Left renal cortex interstitium (tissue), 4 donors: ENCODE measurements at regions not wholly inside any gene's neighbourhood (a gene's known extent, or its start where the extent isn't known, plus 50 kb on each side); places are given as distances from the start of the nearest gene placed in this dataset.
A peak's percentile ranks its signal among the peaks of the same experiment; 100 is the strongest.
"Not testable (repeated sequence)": the region's sequence is repeated elsewhere in the genome, so short reads cannot be mapped to it uniquely, and the experiment has no call there.

Experiments
- DNase-seq, 4 donors: peaks; one replicate each; pipeline ENCODE4 v3.0.0-alpha.2; 2013; ENCODE audit warnings: low read depth in 4 of 4, low spot score in 2 of 4, missing footprints in 1 of 4

GRCh38 chr11:130550150-130550549 is 101.7 kb downstream of the ADAMTS15 start:
- DNase-seq: no peak

GRCh38 chr11:130550984-130551383 is 102.5 kb downstream of the ADAMTS15 start:
- DNase-seq: no peak

- no peak for DNase-seq
Observed at GRCh38 chr11:130551388-130551787, 102.9 kb downstream of the ADAMTS15 start.

DNA sequence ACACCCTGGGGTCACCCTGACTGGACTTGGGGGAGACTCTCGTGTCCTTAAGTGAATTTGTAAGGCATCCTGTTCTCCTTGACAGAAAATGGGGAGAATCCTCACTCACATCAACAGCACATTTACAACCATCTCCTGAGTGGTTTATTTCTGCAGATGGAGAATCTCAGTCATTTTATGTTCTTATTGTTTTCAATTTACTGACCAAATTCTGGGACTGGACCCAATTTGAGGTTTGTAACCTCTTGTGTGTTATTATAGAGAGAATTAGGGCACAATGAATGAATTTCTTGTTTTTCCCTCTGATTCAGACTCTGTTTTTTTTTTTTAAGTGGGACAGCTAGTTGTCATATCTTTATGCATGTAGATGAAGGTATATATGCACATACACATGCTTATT is 104.9 kb downstream of the ADAMTS15 start:
- DNase-seq: peak in 1 of 4 donors; percentile 17

GRCh38 chr11:130554241-130555055 is 106.0 kb downstream of the ADAMTS15 start:
- DNase-seq: no peak

DNA sequence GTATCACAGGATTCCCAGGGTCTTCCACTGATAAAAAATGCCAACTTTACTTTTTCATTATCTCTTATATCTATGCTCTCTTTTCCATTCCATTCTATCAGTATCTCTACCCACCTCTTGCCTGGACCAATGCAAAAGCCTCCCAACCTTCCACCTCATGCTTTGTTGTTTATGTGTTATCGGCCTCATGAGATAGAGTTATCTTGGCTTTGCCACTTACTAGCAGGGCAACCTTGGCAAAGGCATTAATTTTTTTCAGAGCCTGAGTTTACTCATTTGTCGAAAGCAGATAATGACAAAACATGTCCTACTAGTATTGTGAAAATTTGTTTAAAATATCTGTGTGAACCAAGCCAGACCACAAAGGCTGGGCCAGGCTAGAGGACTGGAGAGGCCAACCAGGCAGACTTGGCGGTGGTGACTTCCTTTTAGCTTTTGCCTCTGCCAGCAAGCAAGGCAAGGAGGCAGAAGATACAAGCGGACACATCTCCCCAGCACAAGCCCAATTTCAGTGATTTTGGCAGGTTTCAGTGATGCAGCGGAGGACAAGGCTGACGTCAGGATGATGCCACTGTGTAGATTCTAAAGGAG is 106.9 kb downstream of the ADAMTS15 start:
- no peak for DNase-seq

- no peak for DNase-seq
Observed at GRCh38 chr11:130560000-130560780, 111.7 kb downstream of the ADAMTS15 start.

GRCh38 chr11:130560781-130561109 is 112.3 kb downstream of the ADAMTS15 start:
- no peak for DNase-seq

DNA sequence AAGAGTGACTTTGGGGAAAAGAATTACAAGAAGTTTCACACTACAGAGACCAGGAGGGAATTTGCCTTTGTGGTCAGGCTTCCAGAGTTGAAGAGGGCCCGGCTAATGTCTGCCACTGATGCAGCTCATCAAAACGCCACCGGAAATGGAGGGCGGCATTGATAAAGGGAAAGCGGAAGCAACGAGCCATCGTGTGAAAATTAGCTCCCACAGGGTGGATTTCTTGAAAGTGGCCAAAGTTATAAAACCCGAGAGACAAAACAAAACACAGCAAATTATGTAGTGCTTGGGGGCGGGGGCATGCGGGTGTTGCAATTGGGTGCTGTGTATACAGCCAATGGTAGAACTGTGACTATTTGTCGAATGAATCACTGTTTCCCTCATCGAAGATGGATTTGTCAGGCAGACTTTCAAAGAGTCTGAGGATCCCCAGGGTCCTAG is 113.0 kb downstream of the ADAMTS15 start:
- no peak for DNase-seq

- DNase-seq: no peak
Observed at GRCh38 chr11:130562549-130562948, 114.1 kb downstream of the ADAMTS15 start.

DNA sequence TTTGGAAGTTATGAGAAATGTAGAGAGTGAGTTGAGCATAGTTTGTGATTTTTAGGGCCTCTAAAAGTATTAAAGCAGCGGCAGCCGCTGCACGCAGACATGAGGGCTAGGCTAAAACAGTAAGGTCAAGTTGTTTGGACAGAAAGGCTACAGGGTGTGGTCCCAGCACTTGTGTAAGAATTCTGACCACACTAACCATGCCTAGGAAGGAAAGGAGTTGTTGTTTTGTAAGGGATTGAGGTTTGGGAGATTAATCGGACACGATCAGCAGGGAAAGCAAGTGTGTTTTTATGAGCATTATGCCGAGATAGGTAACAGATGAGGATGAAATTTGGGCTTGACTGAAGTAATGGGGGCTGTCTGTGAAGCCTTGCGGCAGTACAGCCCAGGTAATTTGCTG is 117.9 kb downstream of the ADAMTS15 start:
- DNase-seq: not testable (repeated sequence)

DNA sequence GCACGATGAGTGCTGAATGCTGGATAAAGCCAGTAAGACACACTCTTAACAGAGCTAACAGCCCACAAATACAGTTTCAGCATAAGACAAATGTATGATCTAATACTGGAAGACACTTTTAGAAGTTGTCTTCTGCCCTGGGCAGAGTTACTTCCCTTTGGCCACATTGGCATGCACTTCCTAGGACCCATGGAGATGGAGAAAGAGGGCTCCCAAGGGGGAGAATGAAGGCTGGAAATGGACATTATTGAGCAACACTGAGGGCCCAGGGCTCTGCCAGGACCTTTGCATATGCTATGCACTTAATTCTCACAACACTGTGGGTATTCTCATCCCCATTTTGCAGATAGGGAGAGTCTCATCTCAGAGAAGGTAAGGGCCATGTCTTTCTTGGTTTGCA is 123.1 kb downstream of the ADAMTS15 start:
- DNase-seq: no peak

DNA sequence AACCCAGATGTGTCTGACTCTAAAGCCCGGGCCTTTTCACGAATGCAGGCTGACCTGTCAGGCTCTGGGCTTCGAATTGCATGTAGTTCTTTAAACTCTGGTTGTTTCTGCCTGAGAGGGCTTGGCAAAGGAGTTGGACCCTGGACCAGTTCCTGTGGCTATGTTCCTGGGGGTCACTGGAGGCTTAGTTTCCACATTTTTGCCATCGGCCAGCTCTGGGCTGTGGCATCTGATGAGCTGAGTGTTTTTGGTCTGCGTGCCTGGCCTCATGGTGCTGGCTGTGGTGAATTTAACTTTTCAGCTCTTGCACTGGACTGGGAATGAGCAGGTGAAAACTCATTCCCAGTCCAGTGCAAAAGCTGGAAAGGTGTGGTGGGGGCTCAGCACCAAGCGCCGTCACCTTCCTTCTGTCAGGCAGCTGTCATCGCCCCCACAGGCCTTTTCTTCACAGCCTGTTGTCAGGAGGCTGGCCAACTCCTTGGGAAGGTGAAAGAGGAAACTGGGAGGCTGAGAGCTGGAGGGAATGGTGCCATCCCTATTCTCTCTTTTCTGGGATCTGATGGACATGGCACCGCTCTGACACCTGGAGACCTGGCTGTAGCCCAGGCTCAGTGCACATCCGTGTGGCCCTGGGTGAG is 123.6 kb downstream of the ADAMTS15 start:
- no peak for DNase-seq

DNA sequence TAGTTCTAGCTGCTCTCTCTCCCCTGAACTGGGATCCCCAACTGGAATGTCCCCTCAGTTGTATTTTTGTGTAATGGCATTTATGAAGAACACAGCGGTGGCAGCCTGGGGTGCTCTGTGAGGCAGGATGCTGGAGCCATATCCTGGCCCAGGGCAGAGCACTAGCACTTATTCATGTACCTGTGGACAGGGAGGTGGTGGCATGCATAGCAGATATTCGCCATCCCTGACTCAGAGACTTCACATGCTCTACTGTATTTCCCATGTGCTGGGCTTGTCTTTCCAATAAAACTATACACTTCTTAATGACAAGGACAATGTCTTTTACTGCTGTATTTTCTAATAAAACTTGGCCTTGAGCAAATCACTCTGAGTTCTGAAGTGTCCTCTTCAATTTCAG is 125.3 kb downstream of the ADAMTS15 start:
- DNase-seq: no peak

DNA sequence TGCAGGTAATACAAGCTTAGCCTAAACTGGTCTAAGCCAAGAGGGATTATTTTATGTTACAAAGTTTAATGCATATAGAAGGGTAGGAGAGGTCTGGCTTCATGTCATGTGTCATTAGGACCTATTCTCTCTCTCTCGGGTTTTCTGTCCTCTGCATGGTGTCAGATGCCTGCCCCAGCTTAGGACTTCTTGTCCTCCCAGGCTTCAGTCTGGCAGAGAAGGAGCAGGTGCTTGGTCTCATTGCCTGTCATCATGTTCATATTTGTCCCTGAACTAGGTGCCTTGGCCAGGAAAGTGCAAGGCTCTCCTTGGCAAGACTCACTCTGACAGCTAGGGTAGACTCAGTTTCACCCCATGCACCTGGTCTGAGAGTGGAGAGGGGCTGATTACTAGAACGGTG is 126.3 kb downstream of the ADAMTS15 start:
- DNase-seq: no peak

DNA sequence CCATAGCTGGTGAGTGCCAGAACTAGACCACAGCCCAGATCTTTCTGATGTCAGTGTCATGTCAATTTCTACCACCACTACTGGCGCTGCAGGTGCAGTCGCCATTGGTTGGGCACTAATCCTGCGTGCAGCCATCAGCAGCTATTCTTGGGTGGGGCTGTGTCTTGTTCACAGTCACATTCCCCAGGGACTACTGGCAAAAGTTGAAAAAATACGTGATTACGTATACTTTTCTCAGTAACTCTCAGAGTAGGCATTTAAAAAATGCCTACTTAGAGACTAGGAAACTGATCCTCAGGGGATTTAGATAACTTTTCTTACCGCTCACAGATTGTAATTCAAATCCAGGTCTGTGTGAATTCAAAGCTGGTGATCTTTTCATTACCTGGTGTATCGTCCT is 127.7 kb downstream of the ADAMTS15 start:
- DNase-seq: no peak

GRCh38 chr11:130578738-130579368 is 130.4 kb downstream of the ADAMTS15 start:
- DNase-seq: no peak

DNA sequence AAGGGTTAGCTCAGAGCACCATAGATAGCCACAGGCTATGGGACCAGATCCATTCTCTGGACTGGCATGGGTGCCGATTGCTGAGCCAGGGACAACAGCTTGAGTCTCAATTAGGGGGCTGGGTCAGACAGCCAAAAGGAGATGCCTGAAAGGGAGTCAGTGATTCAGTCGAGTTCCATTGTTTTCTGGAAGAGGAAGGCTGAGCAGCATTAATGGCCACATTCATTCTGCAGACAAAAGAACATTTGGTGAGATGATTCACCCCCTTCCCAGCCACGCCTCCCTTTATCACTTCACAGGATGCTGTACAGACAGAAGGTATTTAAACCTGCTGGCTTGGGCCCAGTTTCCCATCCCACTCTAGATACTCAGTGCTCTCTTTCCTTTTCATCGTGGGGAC is 131.9 kb downstream of the ADAMTS15 start:
- DNase-seq: no peak

- DNase-seq: no peak
Observed at GRCh38 chr11:130580891-130581492, 132.5 kb downstream of the ADAMTS15 start.

GRCh38 chr11:130581646-130582045 is 133.2 kb downstream of the ADAMTS15 start:
- no peak for DNase-seq
